HFFc6 (cell line): ENCODE measurements at regions not wholly inside any gene's neighbourhood (a gene's known extent, or its start where the extent isn't known, plus 50 kb on each side); places are given as distances from the start of the nearest gene placed in this dataset.

Source experiments
- DNase-seq: peaks from one replicate; pipeline ENCODE4 v3.0.0-alpha.2; 2018
- H3K27ac Mint-ChIP-seq: 2 replicates; pipeline ENCODE4 v1.8.0; 2020; ENCODE audit warnings: mild to moderate bottlenecking, mixed read lengths
- H3K27me3 Mint-ChIP-seq: 2 replicates; pipeline ENCODE4 v1.8.0; 2021; ENCODE audit warnings: mild to moderate bottlenecking, moderate library complexity, mixed read lengths; ENCODE audit not compliant: insufficient read depth
- H3K36me3 Mint-ChIP-seq: 2 replicates; pipeline ENCODE4 v1.8.0; 2021; ENCODE audit warnings: low read depth, mixed read lengths
- H3K4me1 Mint-ChIP-seq: 2 replicates; pipeline ENCODE4 v1.8.0; 2020; ENCODE audit warnings: low read depth, mixed read lengths
- H3K4me3 Mint-ChIP-seq: 2 replicates; pipeline ENCODE4 v1.8.0; 2020; ENCODE audit warnings: mild to moderate bottlenecking, moderate library complexity, mixed read lengths
- H3K9me3 Mint-ChIP-seq: 2 replicates; pipeline ENCODE4 v1.8.0; 2020; ENCODE audit warnings: mild to moderate bottlenecking, mixed read lengths
- TF ChIP-seq, protein P1 (sequence below): fragments of 200-600 bp; sonication (generic); IDR thresholded peaks from 2 replicates; pipeline ENCODE4 v1.5.0; 2021; ENCODE audit warnings: antibody characterized with exemption, mild to moderate bottlenecking

- peak overlapping the region; percentile 57 for H3K27ac Mint-ChIP-seq
- no peaks in the 10 kb centered on the region; the same call in 1 of the 2 replicates for H3K36me3 Mint-ChIP-seq
- no peak overlapping the region for H3K4me3 Mint-ChIP-seq
- no peaks in the 10 kb centered on the region for H3K9me3 Mint-ChIP-seq
- peak; percentile 73 for DNase-seq
- TF ChIP-seq, protein P1, sequence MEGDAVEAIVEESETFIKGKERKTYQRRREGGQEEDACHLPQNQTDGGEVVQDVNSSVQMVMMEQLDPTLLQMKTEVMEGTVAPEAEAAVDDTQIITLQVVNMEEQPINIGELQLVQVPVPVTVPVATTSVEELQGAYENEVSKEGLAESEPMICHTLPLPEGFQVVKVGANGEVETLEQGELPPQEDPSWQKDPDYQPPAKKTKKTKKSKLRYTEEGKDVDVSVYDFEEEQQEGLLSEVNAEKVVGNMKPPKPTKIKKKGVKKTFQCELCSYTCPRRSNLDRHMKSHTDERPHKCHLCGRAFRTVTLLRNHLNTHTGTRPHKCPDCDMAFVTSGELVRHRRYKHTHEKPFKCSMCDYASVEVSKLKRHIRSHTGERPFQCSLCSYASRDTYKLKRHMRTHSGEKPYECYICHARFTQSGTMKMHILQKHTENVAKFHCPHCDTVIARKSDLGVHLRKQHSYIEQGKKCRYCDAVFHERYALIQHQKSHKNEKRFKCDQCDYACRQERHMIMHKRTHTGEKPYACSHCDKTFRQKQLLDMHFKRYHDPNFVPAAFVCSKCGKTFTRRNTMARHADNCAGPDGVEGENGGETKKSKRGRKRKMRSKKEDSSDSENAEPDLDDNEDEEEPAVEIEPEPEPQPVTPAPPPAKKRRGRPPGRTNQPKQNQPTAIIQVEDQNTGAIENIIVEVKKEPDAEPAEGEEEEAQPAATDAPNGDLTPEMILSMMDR = no peak
- H3K4me1 Mint-ChIP-seq = peaks cover 17% of the 10 kb centered on the region
- no peaks in the 10 kb centered on the region for H3K27me3 Mint-ChIP-seq
Observed at GRCh38 chr4:20506827-20507226, 193.4 kb upstream of the PACRGL start.

- Mint-ChIP-seq H3K27me3 (no peaks in the 10 kb centered on the region), H3K27ac (peak overlapping the region; percentile 40; the same call in 1 of the 2 replicates), H3K36me3 (peaks cover 12% of the 10 kb centered on the region), H3K4me3 (peak overlapping the region; percentile 38; the same call in 1 of the 2 replicates), H3K9me3 (no peaks in the 10 kb centered on the region), H3K4me1 (peaks cover 17% of the 10 kb centered on the region)
- no peak for DNase-seq
- TF ChIP-seq, protein P1 = no peak
Observed at GRCh38 chr4:20509315-20509714, 190.9 kb upstream of the PACRGL start.

GRCh38 chr4:20512033-20512792 lies 188.0 kb upstream of the PACRGL start:
- no peaks in the 10 kb centered on the region for H3K4me1 Mint-ChIP-seq
- no peaks in the 10 kb centered on the region for H3K9me3 Mint-ChIP-seq
- H3K27me3 Mint-ChIP-seq = no peaks in the 10 kb centered on the region
- H3K4me3 Mint-ChIP-seq = no peak overlapping the region
- TF ChIP-seq, protein P1 = no peak
- peaks cover 20% of the 10 kb centered on the region for H3K36me3 Mint-ChIP-seq
- no peak overlapping the region for H3K27ac Mint-ChIP-seq
- DNase-seq = no peak

- TF ChIP-seq, protein P1 = no peak
- Mint-ChIP-seq H3K36me3 (peaks cover 24% of the 10 kb centered on the region), H3K4me1 (no peaks in the 10 kb centered on the region)
Observed at GRCh38 chr4:20512985-20513384, 187.3 kb upstream of the PACRGL start.

GRCh38 chr4:20520901-20521300 lies 179.4 kb upstream of the PACRGL start:
- TF ChIP-seq, protein P1 = no peak
- Mint-ChIP-seq H3K9me3 (no peaks in the 10 kb centered on the region), H3K27me3 (no peaks in the 10 kb centered on the region)

More at GRCh38 chr4:20512985-20513384, 187.3 kb upstream of the PACRGL start:
- H3K4me3 Mint-ChIP-seq = no peak overlapping the region
- no peaks in the 10 kb centered on the region for H3K9me3 Mint-ChIP-seq
- DNase-seq = no peak
- H3K27ac Mint-ChIP-seq = no peak overlapping the region
- H3K27me3 Mint-ChIP-seq = no peaks in the 10 kb centered on the region

More at GRCh38 chr4:20520901-20521300, 179.4 kb upstream of the PACRGL start:
- peak; percentile 69 for DNase-seq
- Mint-ChIP-seq H3K4me1 (peaks cover 17% of the 10 kb centered on the region), H3K4me3 (peak overlapping the region; percentile 67), H3K27ac (peak overlapping the region; percentile 50), H3K36me3 (peaks cover 38% of the 10 kb centered on the region)
